Body of pancreas (tissue), 4 donors: ENCODE measurements at regions not wholly inside any gene's neighbourhood (a gene's known extent, or its start where the extent isn't known, plus 50 kb on each side); places are given as distances from the start of the nearest gene placed in this dataset.

Source experiments
- ATAC-seq: fragments of 150-250 bp; one replicate; pipeline ENCODE4 v1.9.1; 2016
- DNase-seq, 4 donors: peaks; one replicate each; pipeline ENCODE4 v3.0.0-alpha.2; 2019
- H3K27ac ChIP-seq, 4 donors: fragments of 200-600 bp; sonication (generic); 1 replicate in 3 of 4; 2 replicates in 1 of 4; pipeline versions ENCODE4 v1.5.1 to v1.6.1; 2016 to 2019; ENCODE audit warnings: mild to moderate bottlenecking in 1 of 4, mixed read lengths in 1 of 4, moderate library complexity in 1 of 4
- H3K27me3 ChIP-seq, 2 donors: fragments of 200-600 bp; sonication (generic); one replicate each; pipeline ENCODE4 v1.6.0; 2016; ENCODE audit warnings: mild to moderate bottlenecking in 1 of 2
- H3K36me3 ChIP-seq, 2 donors: fragments of 200-600 bp; sonication (generic); replicated peaks in 1 of 2; 2 replicates each; pipeline ENCODE4 v1.5.1; 2016; ENCODE audit warnings: low read depth in 2 of 2; ENCODE audit not compliant: insufficient read depth in 1 of 2
- H3K4me1 ChIP-seq: fragments of 200-600 bp; sonication (generic); one replicate; pipeline ENCODE4 v1.6.0; 2016
- H3K4me3 ChIP-seq, 2 donors: fragments of 200-600 bp; sonication (generic); 1 replicate in 1 of 2; 2 replicates in 1 of 2; pipeline ENCODE4 v1.5.1; 2016 to 2019
- H3K9me3 ChIP-seq, 3 donors: fragments of 200-600 bp; sonication (generic); 1 replicate in 2 of 3; 2 replicates in 1 of 3; pipeline ENCODE4 v1.5.1; 2016
- CTCF ChIP-seq, 7 experiments: fragments of 450-650 bp in 4 of 7; fragments of 200-600 bp in 3 of 7; sonication (generic) in 3 of 7; IDR thresholded peaks; one replicate each; pipeline ENCODE4 v1.5.1; 2016 to 2019; ENCODE audit warnings: antibody characterized with exemption in 7 of 7
- POLR2A ChIP-seq, 3 donors: fragments of 450-650 bp; IDR thresholded peaks; one replicate each; pipeline ENCODE4 v1.6.1; 2016; ENCODE audit warnings: antibody characterized with exemption in 3 of 3, mild to moderate bottlenecking in 2 of 3
- WGBS, 2 donors: methylation state at CpG; one replicate each; pipeline ENCODE4 v1.1.5; 2017; 5-methylcytosine and 5-hydroxymethylcytosine counted together
- intact Hi-C: fragments of 100-400 bp; cut with DNase I; formaldehyde crosslinking; loops from one replicate; pipeline ENCODE4 v1.15.1; 2023

DNA sequence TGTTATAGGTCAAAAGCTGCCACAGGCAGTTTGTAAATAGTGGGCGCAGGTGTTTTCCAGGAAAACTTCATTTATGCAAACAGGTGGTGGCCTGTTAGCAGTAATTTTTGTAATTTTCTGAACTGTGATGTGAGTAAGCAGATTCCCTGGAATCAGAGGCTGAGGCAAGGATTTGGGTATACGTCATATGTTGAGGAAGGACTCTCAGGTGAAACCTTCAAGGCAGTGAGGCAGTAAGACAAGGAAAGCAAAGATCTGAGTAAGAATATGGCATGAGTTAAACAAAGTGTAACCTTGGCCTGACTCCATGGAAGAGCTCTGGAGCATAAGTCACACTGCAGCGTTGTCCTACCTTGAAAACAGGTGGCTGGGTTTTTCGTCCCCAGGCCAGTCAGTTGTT, 291.1 kb upstream of the BTBD3 start:
- Histone ChIP-seq H3K4me3 (no peak overlapping the region), H3K27me3 (no peaks in the 10 kb centered on the region), H3K4me1 (no peaks in the 10 kb centered on the region), H3K27ac (no peak overlapping the region), H3K9me3 (no peaks in the 10 kb centered on the region), H3K36me3 (no peaks in the 10 kb centered on the region)
- ATAC-seq (no peak), DNase-seq (no peak)
- no peak for TF ChIP-seq POLR2A (IDR thresholded peaks at IDR 0.05)
- no peak for TF ChIP-seq CTCF (IDR thresholded peaks at IDR 0.05)
- WGBS, 2 donors = 48 to 52% methylated on average over 4 of the region's 4 CpGs
- intact Hi-C loops = no loop called here

GRCh38 chr20:11642866-11643265, 274.8 kb upstream of the BTBD3 start:
- Histone ChIP-seq H3K4me3 (no peak overlapping the region), H3K36me3 (no peaks in the 10 kb centered on the region), H3K27ac (no peak overlapping the region), H3K4me1 (no peaks in the 10 kb centered on the region), H3K27me3 (no peaks in the 10 kb centered on the region), H3K9me3 (no peaks in the 10 kb centered on the region)
- intact Hi-C loops = no loop called here
- TF ChIP-seq CTCF (IDR thresholded peaks at IDR 0.05) (no peak), POLR2A (IDR thresholded peaks at IDR 0.05) (no peak)
- DNase-seq = no peak
- WGBS, 2 donors = 61 to 68% methylated on average over 3 of the region's 3 CpGs
- no peak for ATAC-seq

- TF ChIP-seq CTCF (IDR thresholded peaks at IDR 0.05) = no peak
- no peak for TF ChIP-seq POLR2A (IDR thresholded peaks at IDR 0.05)
- Histone ChIP-seq H3K27ac (no peak overlapping the region), H3K4me3 (no peak overlapping the region), H3K9me3 (no peaks in the 10 kb centered on the region), H3K27me3 (no peaks in the 10 kb centered on the region), H3K36me3 (no peaks in the 10 kb centered on the region), H3K4me1 (no peaks in the 10 kb centered on the region)
- DNase-seq (no peak), ATAC-seq (no peak)
- intact Hi-C loops = no loop called here
- 75 to 79% methylated on average over 2 to 6 of the region's 6 CpGs for WGBS, 2 donors
Measured at GRCh38 chr20:11646359-11646758, 271.3 kb upstream of the BTBD3 start.

GRCh38 chr20:11650566-11650965, 267.1 kb upstream of the BTBD3 start:
- TF ChIP-seq CTCF (IDR thresholded peaks at IDR 0.05) = no peak
- no peaks in the 10 kb centered on the region for H3K9me3 ChIP-seq
- H3K27ac ChIP-seq = no peak overlapping the region
- H3K4me1 ChIP-seq = no peaks in the 10 kb centered on the region
- DNase-seq = no peak
- intact Hi-C loops = no loop called here
- ATAC-seq = no peak
- H3K4me3 ChIP-seq = no peak overlapping the region
- no peaks in the 10 kb centered on the region for H3K36me3 ChIP-seq
- H3K27me3 ChIP-seq = no peaks in the 10 kb centered on the region
- WGBS, 2 donors = 62 to 83% methylated on average over 2 of the region's 2 CpGs

GRCh38 chr20:11651138-11651537, 266.6 kb upstream of the BTBD3 start:
- Histone ChIP-seq H3K4me1 (no peaks in the 10 kb centered on the region), H3K27me3 (no peaks in the 10 kb centered on the region), H3K9me3 (no peaks in the 10 kb centered on the region), H3K36me3 (no peaks in the 10 kb centered on the region), H3K27ac (no peak overlapping the region), H3K4me3 (no peak overlapping the region)
- TF ChIP-seq POLR2A (IDR thresholded peaks at IDR 0.05) (no peak), CTCF (IDR thresholded peaks at IDR 0.05) (no peak)
- DNase-seq (no peak), ATAC-seq (no peak)
- intact Hi-C loops = no loop called here
- 69 to 80% methylated on average over 2 of the region's 2 CpGs for WGBS, 2 donors
